ENCODE measurements at regions not wholly inside any gene's neighbourhood (a gene's known extent, or its start where the extent isn't known, plus 50 kb on each side); places are given as distances from the start of the nearest gene placed in this dataset.

DNA sequence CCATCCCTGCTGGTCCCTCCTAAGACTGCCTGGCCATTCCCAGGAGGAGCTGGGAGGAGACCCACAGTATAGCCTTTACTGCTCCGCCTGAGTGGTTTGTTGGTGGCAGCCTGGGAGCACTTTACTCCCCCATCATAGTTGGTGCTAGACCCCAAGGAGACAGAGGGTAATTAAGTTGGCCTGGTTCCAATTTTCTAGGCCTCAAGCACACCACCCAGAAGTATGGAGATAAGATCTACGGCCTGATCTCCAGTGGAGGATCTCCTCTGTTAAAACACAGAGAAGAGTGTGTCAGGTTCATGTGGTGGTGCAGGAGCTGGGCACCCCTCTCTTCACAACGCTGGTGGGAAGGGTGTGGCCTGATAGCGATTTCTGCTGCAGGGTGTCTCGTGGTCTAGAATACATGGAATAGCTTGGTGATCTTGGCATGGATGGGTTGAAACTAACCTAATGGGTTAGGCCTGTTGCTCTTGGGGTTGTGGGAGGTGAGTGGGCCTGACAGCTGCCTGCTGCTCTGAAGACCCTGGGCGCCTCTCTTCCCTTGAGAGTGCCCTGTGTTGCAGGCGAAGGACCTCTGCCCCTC is 68.5 kb downstream of the FASLG start:
- no peaks in the 10 kb centered on the region for H3K36me3 ChIP-seq (ENCODE audit: control insufficient read depth in 2 of 4, insufficient read depth in 4 of 4, low read length in 3 of 4)
- H3K27ac ChIP-seq (ENCODE audit: low read depth, low read length) = no peak overlapping the region
- H3K9me3 ChIP-seq (ENCODE audit: insufficient read depth in 2 of 2, low read depth in 1 of 2, low read length in 1 of 2) = peaks cover 0 to 3% of the 10 kb centered on the region in 2 experiments; a peak in 1 of 4 replicates
- H4K20me1 ChIP-seq (replicated peaks in 1 of 2; ENCODE audit: control insufficient read depth in 1 of 2, insufficient read depth in 2 of 2, low read length in 2 of 2) = no peaks in the 10 kb centered on the region
- FAIRE-seq (no peak), DNase-seq (ENCODE audit: low read depth in 1 of 2, low spot score in 2 of 2) (no peak)
- H3K4me3 ChIP-seq (ENCODE audit: extremely low read depth in 1 of 4, insufficient read depth in 2 of 4, low read depth in 3 of 4, low read length in 4 of 4) = no peak overlapping the region
- no peak overlapping the region for H3K14ac ChIP-seq (ENCODE audit: insufficient read length)
- peak overlapping the region; percentile 54 for H4K8ac ChIP-seq (ENCODE audit: extremely low read depth, insufficient read depth, low read length)
- no peak overlapping the region for H2BK120ac ChIP-seq (replicated peaks; ENCODE audit: low read depth, low read length)
- WGBS, 2 experiments (ENCODE audit: extremely low coverage in 1 of 2, insufficient coverage in 1 of 2, insufficient read length in 1 of 2, insufficient replicate concordance in 2 of 2, low coverage in 1 of 2, low lambda C conversion rate in 2 of 2, missing lambda C conversion rate in 1 of 2) = 93% methylated on average over 6 of the region's 7 CpGs; no CpG with 5 or more reads in 1 of the 2 experiments
- H3K9ac ChIP-seq (replicated peaks in 1 of 4; ENCODE audit: extremely low read depth in 1 of 4, low read depth in 3 of 4, low read length in 3 of 4) = no peak overlapping the region
- no peak overlapping the region for H2BK20ac ChIP-seq (ENCODE audit: low read length)
- ChIA-PET CTCF (ENCODE audit: partially characterized antibody) (interaction anchor here (0.6 to 5.6 kb wide), 68 partner anchors 8 to 1199 kb away, joined by 3 to 41 read pairs (median 5); no protein-coding TSS in a partner anchor), POLR2A (ENCODE audit: partially characterized antibody) (no interaction called here)
- no peaks in the 10 kb centered on the region for H3K4me1 ChIP-seq (replicated peaks in 1 of 4; ENCODE audit: control insufficient read depth in 3 of 4, insufficient read depth in 4 of 4, low read length in 3 of 4)
- H3K56ac ChIP-seq (replicated peaks; ENCODE audit: insufficient read length, low read depth, low read length) = no peak overlapping the region
- H3K79me1 ChIP-seq (ENCODE audit: low read depth, low read length) = no peaks in the 10 kb centered on the region
- H3K18ac ChIP-seq (ENCODE audit: extremely low read depth, low read length) = no peak overlapping the region
- no peak overlapping the region for H4K91ac ChIP-seq (replicated peaks; ENCODE audit: insufficient read length, low read length)
- H3K23ac ChIP-seq (ENCODE audit: insufficient read length) = no peak overlapping the region
- H2BK12ac ChIP-seq (ENCODE audit: low read depth, low read length) = 0 out of 2 replicates have a peak overlapping the region, but pooled peaks have one; percentile 0
- H3K23me2 ChIP-seq (ENCODE audit: low read depth, low read length) = no peaks in the 10 kb centered on the region
- no peak overlapping the region for H2AK5ac ChIP-seq (ENCODE audit: low read depth, low read length)
- H3K4me2 ChIP-seq (ENCODE audit: insufficient read depth in 1 of 2, low read depth in 2 of 2, low read length in 2 of 2) = no peak overlapping the region
- no peak overlapping the region for H4K5ac ChIP-seq (ENCODE audit: insufficient read length, low read depth, low read length)
- 0 out of 2 replicates have a peak overlapping the region, but pooled peaks have one; percentile 74 for H2AFZ ChIP-seq (ENCODE audit: low read length)
- H2BK5ac ChIP-seq (ENCODE audit: low read depth, low read length) = no peak overlapping the region
- H2BK15ac ChIP-seq (ENCODE audit: low read length) = 0 out of 2 replicates have a peak overlapping the region, but pooled peaks have one; percentile 29
- H3K27me3 ChIP-seq (replicated peaks in 1 of 4; ENCODE audit: control insufficient read depth in 3 of 4, extremely low read depth in 1 of 4, insufficient read depth in 3 of 4, low read length in 3 of 4) = no peaks in the 10 kb centered on the region
- no peaks in the 10 kb centered on the region for H3K79me2 ChIP-seq (ENCODE audit: control insufficient read depth in 1 of 2, insufficient read depth in 2 of 2, low read length in 2 of 2)
- no peak overlapping the region for H3K4ac ChIP-seq (replicated peaks; ENCODE audit: insufficient read length, low read depth, low read length)
- TF ChIP-seq CBX5 (IDR thresholded peaks at IDR 0.05; ENCODE audit: low read depth, low read length) = no peak
- TF ChIP-seq ATF3 (IDR thresholded peaks at IDR 0.05; ENCODE audit: insufficient read depth, low read depth, low read length) = no peak
- TF ChIP-seq CTBP2 (IDR thresholded peaks at IDR 0.05; ENCODE audit: borderline replicate concordance, insufficient read depth, insufficient read length, low read length) = no peak
- TF ChIP-seq, protein P1, sequence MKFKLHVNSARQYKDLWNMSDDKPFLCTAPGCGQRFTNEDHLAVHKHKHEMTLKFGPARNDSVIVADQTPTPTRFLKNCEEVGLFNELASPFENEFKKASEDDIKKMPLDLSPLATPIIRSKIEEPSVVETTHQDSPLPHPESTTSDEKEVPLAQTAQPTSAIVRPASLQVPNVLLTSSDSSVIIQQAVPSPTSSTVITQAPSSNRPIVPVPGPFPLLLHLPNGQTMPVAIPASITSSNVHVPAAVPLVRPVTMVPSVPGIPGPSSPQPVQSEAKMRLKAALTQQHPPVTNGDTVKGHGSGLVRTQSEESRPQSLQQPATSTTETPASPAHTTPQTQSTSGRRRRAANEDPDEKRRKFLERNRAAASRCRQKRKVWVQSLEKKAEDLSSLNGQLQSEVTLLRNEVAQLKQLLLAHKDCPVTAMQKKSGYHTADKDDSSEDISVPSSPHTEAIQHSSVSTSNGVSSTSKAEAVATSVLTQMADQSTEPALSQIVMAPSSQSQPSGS (IDR thresholded peaks at IDR 0.05; ENCODE audit: low read length) = no peak
- TF ChIP-seq RFX5 (IDR thresholded peaks at IDR 0.05; ENCODE audit: borderline replicate concordance, low read depth, low read length) = no peak
- TF ChIP-seq SIN3A (conservative IDR thresholded peaks at IDR 0.05 in 1 of 2, IDR thresholded peaks at IDR 0.05 in 1 of 2; ENCODE audit: low read depth in 1 of 2, low read length in 2 of 2) = no peak
- no peak for TF ChIP-seq SRF (IDR thresholded peaks at IDR 0.05; ENCODE audit: low read depth, low read length)
- TF ChIP-seq TBP (IDR thresholded peaks at IDR 0.05; ENCODE audit: low read depth, low read length) = no peak
- TF ChIP-seq CREB1 (IDR thresholded peaks at IDR 0.05) = no peak
- no peak for TF ChIP-seq SP1 (IDR thresholded peaks at IDR 0.05; ENCODE audit: low read depth, low read length)
- no peak for TF ChIP-seq POU5F1 (IDR thresholded peaks at IDR 0.05; ENCODE audit: low read depth, low read length)

Measured in H1 (cell line).